Kidney (tissue), 13 donors: ENCODE measurements at regions not wholly inside any gene's neighbourhood (a gene's known extent, or its start where the extent isn't known, plus 50 kb on each side); places are given as distances from the start of the nearest gene placed in this dataset.
A peak's percentile ranks its signal among the peaks of the same experiment; 100 is the strongest.

Experiments used
- DNase-seq, 5 donors: peaks; one replicate each; pipeline ENCODE4 v3.0.0-alpha.2; 2013 to 2020
- FAIRE-seq: peaks from 2 replicates; lab custom pipeline; 2012; peaks lifted over from hg19 to GRCh38; lab: Jason Lieb, UNC
- H3K27ac ChIP-seq, 2 donors: one replicate each; pipeline ENCODE4 v1.7.0; 2013; ENCODE audit warnings: low read depth in 2 of 2, low read length in 2 of 2, inconsistent platforms in 1 of 2
- H3K27me3 ChIP-seq: one replicate; pipeline ENCODE4 v1.7.1; 2013; ENCODE audit warnings: low read length, inconsistent platforms; ENCODE audit not compliant: control insufficient read depth, insufficient read depth
- H3K36me3 ChIP-seq, 3 donors: one replicate each; pipeline versions ENCODE4 v1.7.0 to v1.7.1; 2013; ENCODE audit warnings: low read length in 3 of 3, control low read depth in 1 of 3, inconsistent platforms in 1 of 3; ENCODE audit not compliant: insufficient read depth in 3 of 3, control insufficient read depth in 2 of 3
- H3K4me1 ChIP-seq, 3 donors: one replicate each; pipeline versions ENCODE4 v1.7.0 to v1.7.1; 2013; ENCODE audit warnings: low read length in 3 of 3, inconsistent platforms in 1 of 3, low read depth in 1 of 3; ENCODE audit not compliant: control insufficient read depth in 2 of 3, insufficient read depth in 2 of 3
- H3K4me3 ChIP-seq, 3 donors: one replicate each; pipeline versions ENCODE4 v1.7.0 to v1.8.1; 2013; ENCODE audit warnings: low read length in 3 of 3, control low read depth in 1 of 3, inconsistent platforms in 1 of 3
- H3K9ac ChIP-seq, 3 donors: one replicate each; pipeline versions ENCODE4 v1.7.0 to v1.7.1; 2013; ENCODE audit warnings: low read length in 3 of 3, control low read depth in 1 of 3, inconsistent platforms in 1 of 3
- H3K9me3 ChIP-seq, 3 donors: one replicate each; pipeline versions ENCODE4 v1.7.0 to v1.7.1; 2013; ENCODE audit warnings: low read length in 3 of 3, control low read depth in 1 of 3, inconsistent platforms in 1 of 3; ENCODE audit not compliant: control insufficient read depth in 2 of 3, insufficient read depth in 1 of 3
- CTCF ChIP-seq: IDR thresholded peaks from 3 replicates; pipeline ENCODE4 v1.5.1; 2012; ENCODE audit warnings: mild to moderate bottlenecking, moderate library complexity, borderline replicate concordance; ENCODE audit not compliant: insufficient read depth; ENCODE audit errors: extremely low read depth
- intact Hi-C: fragments of 100-400 bp; cut with DNase I; formaldehyde crosslinking; loops from one replicate; pipeline ENCODE4 v1.11.1; 2022
- donor health status: control.
- donor health status: control.
- donor health status: control.
- donor health status: control.
- donor health status: control.
- donor health status: DM: yes; HTN: yes; CAD: no.
- donor health status: Normal renal cell carcinoma (clear cell type).

- Histone ChIP-seq H3K9me3 (no peaks in the 10 kb centered on the region), H3K36me3 (no peaks in the 10 kb centered on the region), H3K4me1 (no peaks in the 10 kb centered on the region), H3K27ac (no peak overlapping the region), H3K27me3 (no peaks in the 10 kb centered on the region), H3K9ac (no peak overlapping the region), H3K4me3 (no peak overlapping the region)
- no peak for FAIRE-seq
- intact Hi-C loops = no loop called here
- TF ChIP-seq CTCF = peak; percentile 73
- DNase-seq = peak in 4 of 5 donors; percentile 47 to 62 (median 52)
Measured at GRCh38 chr4:85370400-85371032, 104.4 kb upstream of the ARHGAP24 start.

- DNase-seq (no peak), FAIRE-seq (no peak)
Measured at GRCh38 chr4:85372966-85373365, 102.0 kb upstream of the ARHGAP24 start.

GRCh38 chr4:85376285-85376684, 98.7 kb upstream of the ARHGAP24 start:
- Histone ChIP-seq H3K9ac (no peak overlapping the region), H3K27me3 (no peaks in the 10 kb centered on the region), H3K36me3 (no peaks in the 10 kb centered on the region), H3K27ac (no peak overlapping the region), H3K4me3 (no peak overlapping the region), H3K9me3 (no peaks in the 10 kb centered on the region), H3K4me1 (no peaks in the 10 kb centered on the region)
- TF ChIP-seq CTCF = no peak
- FAIRE-seq = no peak
- DNase-seq = no peak
- intact Hi-C loops = no loop called here

More at GRCh38 chr4:85372966-85373365, 102.0 kb upstream of the ARHGAP24 start:
- intact Hi-C loops = no loop called here
- H3K27ac ChIP-seq = no peak overlapping the region
- H3K4me1 ChIP-seq = no peaks in the 10 kb centered on the region
- no peak overlapping the region for H3K4me3 ChIP-seq
- H3K27me3 ChIP-seq = no peaks in the 10 kb centered on the region
- no peak overlapping the region for H3K9ac ChIP-seq
- no peaks in the 10 kb centered on the region for H3K9me3 ChIP-seq
- TF ChIP-seq CTCF = no peak
- H3K36me3 ChIP-seq = no peaks in the 10 kb centered on the region

GRCh38 chr4:85381968-85382367, 93.0 kb upstream of the ARHGAP24 start:
- no peaks in the 10 kb centered on the region for H3K4me1 ChIP-seq
- no peaks in the 10 kb centered on the region for H3K9me3 ChIP-seq
- H3K27me3 ChIP-seq = no peaks in the 10 kb centered on the region
- no peak overlapping the region for H3K9ac ChIP-seq
- no peaks in the 10 kb centered on the region for H3K36me3 ChIP-seq
- no peak for TF ChIP-seq CTCF
- intact Hi-C loops = no loop called here
- DNase-seq (no peak), FAIRE-seq (no peak)
- no peak overlapping the region for H3K27ac ChIP-seq
- no peak overlapping the region for H3K4me3 ChIP-seq
